Naive thymus-derived CD4-positive, alpha-beta T cell (primary cell): ENCODE measurements at regions not wholly inside any gene's neighbourhood (a gene's known extent, or its start where the extent isn't known, plus 50 kb on each side); places are given as distances from the start of the nearest gene placed in this dataset.

ENCODE experiments used
- ATAC-seq: fragments of 150-1000 bp; cut with Tn5 transposase; 2 replicates; pipeline ENCODE4 v1.10.0; 2021; ENCODE audit warnings: mild to moderate bottlenecking, moderate library complexity
- CTCF ChIA-PET: fragments of 350-600 bp; sonication (Branson Sonifier 250); formaldehyde crosslinking; loops from one replicate; lab custom pipeline; 2021; ENCODE audit warnings: antibody characterized with exemption; lab: Charles Lee
- POLR2A ChIA-PET: fragments of 350-600 bp; sonication (Branson Sonifier 250); formaldehyde crosslinking; loops from one replicate; lab custom pipeline; 2021; ENCODE audit warnings: antibody characterized with exemption, inconsistent platforms; lab: Charles Lee
- DNase-seq, 9 donors: peaks; one replicate each; pipeline versions ENCODE4 v3.0.0 to v3.0.0-alpha.2; 2020 to 2022; ENCODE audit warnings: mixed read lengths in 1 of 9
- H3K27ac ChIP-seq: one replicate; pipeline ENCODE4 v1.7.0; 2013; ENCODE audit warnings: mild to moderate bottlenecking, low read depth, low read length, moderate library complexity
- H3K27me3 ChIP-seq, 2 donors: one replicate each; pipeline ENCODE4 v1.7.0; 2013; ENCODE audit warnings: low read length in 2 of 2, mild to moderate bottlenecking in 2 of 2, moderate library complexity in 2 of 2; ENCODE audit not compliant: control insufficient read depth in 2 of 2, insufficient read depth in 2 of 2
- H3K36me3 ChIP-seq, 3 experiments: 1 replicate in 2 of 3; 2 replicates in 1 of 3; pipeline ENCODE4 v1.7.0; 2013; ENCODE audit warnings: low read length in 3 of 3, mild to moderate bottlenecking in 3 of 3, moderate library complexity in 1 of 3; ENCODE audit not compliant: insufficient read depth in 3 of 3, control insufficient read depth in 2 of 3
- H3K4me1 ChIP-seq, 2 donors: one replicate each; pipeline ENCODE4 v1.7.0; 2013; ENCODE audit warnings: low read length in 2 of 2, mild to moderate bottlenecking in 2 of 2, moderate library complexity in 1 of 2; ENCODE audit not compliant: control insufficient read depth in 2 of 2, insufficient read depth in 2 of 2
- H3K4me3 ChIP-seq: 2 replicates; pipeline ENCODE4 v1.7.0; 2013; ENCODE audit warnings: mild to moderate bottlenecking, low read length
- H3K9me3 ChIP-seq, 3 experiments: 1 replicate in 2 of 3; 2 replicates in 1 of 3; pipeline ENCODE4 v1.7.0; 2013; ENCODE audit warnings: low read length in 3 of 3; ENCODE audit not compliant: control insufficient read depth in 2 of 3
- H3K27ac Mint-ChIP-seq, 9 donors: one replicate each; pipeline ENCODE4 v1.8.0; 2020 to 2022; ENCODE audit warnings: mixed read lengths in 9 of 9, mild to moderate bottlenecking in 8 of 9, moderate library complexity in 5 of 9, inconsistent platforms in 2 of 9
- H3K27me3 Mint-ChIP-seq, 5 donors: one replicate each; pipeline ENCODE4 v1.8.0; 2021 to 2022; ENCODE audit warnings: mixed read lengths in 5 of 5, mild to moderate bottlenecking in 1 of 5
- H3K36me3 Mint-ChIP-seq, 5 donors: one replicate each; pipeline ENCODE4 v1.8.0; 2020 to 2022; ENCODE audit warnings: mixed read lengths in 5 of 5, mild to moderate bottlenecking in 3 of 5, inconsistent platforms in 1 of 5
- H3K4me1 Mint-ChIP-seq, 7 donors: one replicate each; pipeline ENCODE4 v1.8.0; 2020 to 2022; ENCODE audit warnings: mixed read lengths in 7 of 7, mild to moderate bottlenecking in 3 of 7, inconsistent platforms in 1 of 7
- H3K4me3 Mint-ChIP-seq, 10 donors: one replicate each; pipeline ENCODE4 v1.8.0; 2020 to 2022; ENCODE audit warnings: mild to moderate bottlenecking in 10 of 10, mixed read lengths in 10 of 10, moderate library complexity in 6 of 10, inconsistent platforms in 2 of 10
- H3K9me3 Mint-ChIP-seq, 11 donors: one replicate each; pipeline ENCODE4 v1.8.0; 2020 to 2022; ENCODE audit warnings: mixed read lengths in 11 of 11, mild to moderate bottlenecking in 4 of 11, inconsistent platforms in 1 of 11, moderate library complexity in 1 of 11
- intact Hi-C, 2 donors: fragments of 100-400 bp; cut with micrococcal nuclease; formaldehyde crosslinking; loops; one replicate each; pipeline ENCODE4 v1.15.1; 2023

DNA sequence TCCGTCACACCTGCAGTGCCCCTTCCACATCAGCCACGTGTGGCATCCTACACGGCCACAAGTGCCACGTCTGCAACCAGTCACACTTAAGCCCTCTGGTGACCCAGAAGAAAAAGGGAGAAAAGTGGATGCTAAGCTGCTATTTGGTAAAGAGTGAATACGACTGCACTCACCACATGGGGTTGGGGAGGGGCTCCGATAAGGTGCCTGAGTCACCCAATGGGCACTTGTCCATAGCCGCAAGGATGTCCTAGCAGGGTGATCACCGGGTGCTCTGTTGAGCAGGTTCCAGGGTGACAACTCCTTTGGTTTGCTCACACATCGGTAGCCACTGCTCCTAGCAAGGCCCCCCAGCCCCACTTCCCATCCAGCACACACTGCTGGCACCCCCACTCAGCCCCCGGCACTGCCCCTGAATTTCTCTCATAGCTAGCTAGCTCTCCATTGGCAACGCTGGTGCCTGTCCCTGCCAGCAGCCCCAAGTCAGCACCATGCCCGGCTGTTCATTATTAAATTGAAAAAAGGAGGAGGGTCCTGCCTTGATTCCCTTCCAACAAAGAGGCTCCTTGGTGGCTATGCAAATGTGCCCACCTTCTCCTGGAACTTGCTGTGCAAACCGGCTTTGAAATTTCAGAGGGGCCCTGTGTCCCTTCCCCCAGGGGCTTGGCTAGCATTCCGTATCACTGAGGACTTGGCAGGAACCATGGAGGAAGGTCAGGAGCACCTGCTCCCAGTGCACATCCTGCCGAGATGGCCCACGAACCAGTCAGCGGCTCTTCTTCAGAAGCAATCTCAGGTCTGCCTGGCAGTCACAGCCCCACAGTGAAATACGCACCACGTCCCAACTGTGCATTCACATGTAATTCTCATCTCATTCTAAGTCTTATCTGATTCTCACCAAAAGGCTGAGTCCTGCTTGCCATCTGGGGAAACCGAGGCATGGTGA, 227.7 kb upstream of the DIO3 start:
- Mint-ChIP-seq H3K4me1 (no peaks in the 10 kb centered on the region), H3K9me3 (peaks cover 0 to 1% (median 0%) of the 10 kb centered on the region in 11 donors), H3K4me3 (no peak overlapping the region), H3K27me3 (peaks cover 4 to 44% (median 33%) of the 10 kb centered on the region in 5 donors), H3K27ac (no peak overlapping the region), H3K36me3 (no peaks in the 10 kb centered on the region)
- H3K36me3 ChIP-seq: no peaks in the 10 kb centered on the region
- POLR2A ChIA-PET: no interaction called here
- no peaks in the 10 kb centered on the region for H3K4me1 ChIP-seq
- H3K9me3 ChIP-seq: no peaks in the 10 kb centered on the region
- H3K4me3 ChIP-seq: no peak overlapping the region
- no peaks in the 10 kb centered on the region for H3K27me3 ChIP-seq
- no peak overlapping the region for H3K27ac ChIP-seq
- no peak for ATAC-seq
- CTCF ChIA-PET: no interaction called here
- no peak for DNase-seq
- intact Hi-C loops: no loop called here

DNA sequence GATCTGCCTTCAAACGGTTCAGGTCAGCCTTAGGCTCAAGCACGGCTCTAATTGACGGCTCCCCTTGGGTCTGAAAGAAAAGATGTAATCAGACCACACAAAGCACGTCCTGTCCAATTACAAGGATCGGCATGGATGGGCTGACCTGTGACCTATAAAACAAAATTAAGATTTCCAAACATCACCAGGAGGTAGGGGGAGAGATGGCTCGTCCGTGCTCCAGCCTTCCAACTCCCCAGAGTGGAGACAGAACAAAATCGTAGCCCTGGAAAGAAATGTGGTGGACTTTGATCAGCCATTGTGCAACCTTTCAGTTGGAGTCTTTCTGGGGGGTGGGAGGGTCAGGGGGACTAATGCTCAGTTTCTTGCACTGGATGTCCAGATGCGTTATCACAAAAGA, 226.6 kb upstream of the DIO3 start:
- DNase-seq (no peak), ATAC-seq (no peak)
- peaks cover 3 to 51% (median 34%) of the 10 kb centered on the region in 5 donors for H3K27me3 Mint-ChIP-seq
- CTCF ChIA-PET: no interaction called here
- Histone ChIP-seq H3K27ac (no peak overlapping the region), H3K4me3 (no peak overlapping the region), H3K27me3 (no peaks in the 10 kb centered on the region), H3K9me3 (no peaks in the 10 kb centered on the region), H3K4me1 (no peaks in the 10 kb centered on the region), H3K36me3 (no peaks in the 10 kb centered on the region)
- H3K4me3 Mint-ChIP-seq: no peak overlapping the region
- no peaks in the 10 kb centered on the region for H3K4me1 Mint-ChIP-seq
- H3K36me3 Mint-ChIP-seq: no peaks in the 10 kb centered on the region
- intact Hi-C loops: no loop called here
- H3K27ac Mint-ChIP-seq: no peak overlapping the region
- POLR2A ChIA-PET: no interaction called here
- no peaks in the 10 kb centered on the region for H3K9me3 Mint-ChIP-seq

DNA sequence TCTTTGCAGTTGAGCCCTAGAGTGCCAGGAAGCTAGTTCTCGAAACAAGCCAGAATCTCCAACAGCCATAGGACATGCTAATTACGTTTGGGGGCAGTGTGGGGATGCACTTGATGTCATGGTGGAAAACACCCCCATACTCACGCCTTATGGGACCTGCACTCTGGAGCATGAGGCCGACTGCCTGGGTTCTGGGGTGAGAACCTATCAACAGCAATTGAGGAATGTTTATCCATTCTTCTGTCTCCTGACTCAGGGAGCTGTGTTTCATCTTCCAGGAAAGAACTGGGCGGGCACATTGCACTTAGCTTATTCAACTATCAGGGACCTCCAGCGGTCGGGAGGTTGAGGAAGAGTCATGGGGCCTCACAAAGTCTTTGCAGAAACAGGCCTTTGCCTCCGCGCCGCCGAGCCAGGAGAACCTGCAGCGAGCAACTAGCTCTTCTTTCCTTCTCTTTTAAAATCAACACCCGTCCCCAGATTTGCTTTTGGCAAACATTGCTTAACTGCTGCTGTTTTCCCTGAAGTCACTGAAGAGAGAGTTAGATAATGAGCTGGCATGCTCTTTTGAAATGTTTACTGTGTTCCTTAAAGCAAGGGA, 226.1 kb upstream of the DIO3 start:
- Mint-ChIP-seq H3K9me3 (no peaks in the 10 kb centered on the region), H3K27ac (no peak overlapping the region), H3K4me1 (no peaks in the 10 kb centered on the region), H3K4me3 (no peak overlapping the region), H3K27me3 (peaks cover 3 to 51% (median 37%) of the 10 kb centered on the region in 5 donors), H3K36me3 (no peaks in the 10 kb centered on the region)
- ATAC-seq (no peak), DNase-seq (no peak)
- Histone ChIP-seq H3K27me3 (no peaks in the 10 kb centered on the region), H3K4me1 (no peaks in the 10 kb centered on the region), H3K27ac (no peak overlapping the region), H3K9me3 (no peaks in the 10 kb centered on the region), H3K4me3 (no peak overlapping the region), H3K36me3 (no peaks in the 10 kb centered on the region)
- intact Hi-C loops: no loop called here
- CTCF ChIA-PET: no interaction called here
- POLR2A ChIA-PET: interaction anchor here (0.6 kb wide), 1 partner anchor 82 kb away, joined by 3 read pairs; no protein-coding TSS in a partner anchor

DNA sequence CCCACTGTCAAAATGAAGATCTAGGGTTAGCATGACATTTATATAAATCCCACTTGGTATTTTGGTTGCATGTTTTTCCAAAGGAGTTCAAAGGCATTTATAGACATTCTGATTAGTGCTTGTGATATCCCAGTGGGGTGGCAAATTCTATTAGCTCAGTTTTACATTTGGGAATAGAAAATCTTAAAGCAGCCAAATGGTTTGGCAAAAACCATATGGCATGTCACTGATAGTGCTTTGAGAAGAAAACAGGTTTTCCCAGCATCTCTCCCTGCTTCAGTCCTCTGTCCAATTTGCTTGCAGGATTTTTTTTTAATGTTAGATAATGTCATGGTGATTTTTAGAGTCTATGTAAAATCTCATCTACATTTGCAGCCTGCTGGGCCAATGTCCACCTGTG, 225.1 kb upstream of the DIO3 start:
- H3K27me3 Mint-ChIP-seq: peaks cover 5 to 55% (median 47%) of the 10 kb centered on the region in 5 donors
- intact Hi-C loops: no loop called here
- Histone ChIP-seq H3K36me3 (no peaks in the 10 kb centered on the region), H3K4me3 (no peak overlapping the region), H3K9me3 (no peaks in the 10 kb centered on the region), H3K27me3 (no peaks in the 10 kb centered on the region), H3K27ac (no peak overlapping the region), H3K4me1 (no peaks in the 10 kb centered on the region)
- H3K36me3 Mint-ChIP-seq: no peaks in the 10 kb centered on the region
- ChIA-PET POLR2A (no interaction called here), CTCF (no interaction called here)
- DNase-seq (no peak), ATAC-seq (no peak)
- H3K27ac Mint-ChIP-seq: no peak overlapping the region
- H3K9me3 Mint-ChIP-seq: no peaks in the 10 kb centered on the region
- H3K4me3 Mint-ChIP-seq: no peak overlapping the region
- no peaks in the 10 kb centered on the region for H3K4me1 Mint-ChIP-seq

DNA sequence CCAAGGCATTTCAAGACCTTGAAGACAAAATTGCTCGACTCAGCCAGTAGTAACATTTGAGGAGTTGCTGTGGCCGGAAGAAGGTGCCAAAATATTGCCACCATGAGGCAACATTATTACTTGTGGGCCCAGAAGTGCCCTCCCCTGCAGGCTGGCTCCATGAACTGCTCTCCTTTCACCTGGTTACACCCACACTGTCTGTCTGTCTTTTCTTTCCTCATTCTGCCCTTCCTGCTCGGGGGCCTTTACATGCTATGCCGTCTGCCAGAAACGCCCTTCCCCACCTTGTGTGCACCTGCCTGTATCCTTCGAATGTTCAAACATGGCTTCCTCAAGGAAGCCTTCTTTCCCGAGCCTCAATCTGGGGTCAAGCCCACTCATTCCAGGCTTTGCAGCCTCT, 224.2 kb upstream of the DIO3 start:
- peaks cover 10 to 56% (median 50%) of the 10 kb centered on the region in 5 donors for H3K27me3 Mint-ChIP-seq
- no peak overlapping the region for H3K27ac ChIP-seq
- H3K36me3 ChIP-seq: no peaks in the 10 kb centered on the region
- peaks cover 0 to 4% (median 0%) of the 10 kb centered on the region in 3 experiments for H3K9me3 ChIP-seq
- H3K27me3 ChIP-seq: no peaks in the 10 kb centered on the region
- H3K4me1 Mint-ChIP-seq: no peaks in the 10 kb centered on the region
- H3K27ac Mint-ChIP-seq: no peak overlapping the region
- CTCF ChIA-PET: no interaction called here
- intact Hi-C loops: no loop called here
- no peak overlapping the region for H3K4me3 Mint-ChIP-seq
- no peaks in the 10 kb centered on the region for H3K4me1 ChIP-seq
- no peak overlapping the region for H3K4me3 ChIP-seq
- ATAC-seq (no peak), DNase-seq (no peak)
- H3K9me3 Mint-ChIP-seq: peaks cover 0 to 3% (median 0%) of the 10 kb centered on the region in 11 donors
- POLR2A ChIA-PET: no interaction called here
- no peaks in the 10 kb centered on the region for H3K36me3 Mint-ChIP-seq

DNA sequence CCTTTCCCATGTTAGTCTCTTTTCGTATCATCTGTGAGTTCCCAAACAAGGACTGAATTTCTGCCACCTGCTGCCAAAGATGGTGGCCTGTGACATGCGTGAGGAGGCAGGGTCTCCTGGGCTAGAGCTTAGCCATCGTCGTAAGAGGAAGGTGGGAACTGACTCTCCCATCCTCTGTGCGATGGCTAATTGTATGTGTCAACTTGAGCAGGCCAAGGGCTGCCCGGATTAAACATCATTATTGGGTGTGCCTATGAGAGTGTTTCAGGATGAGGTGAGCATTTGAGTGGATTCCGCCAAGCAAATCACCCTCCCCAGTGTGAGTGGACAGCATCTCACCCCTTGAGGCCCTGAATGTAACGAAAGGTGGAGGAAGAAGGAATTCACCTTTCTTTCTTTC, 220.7 kb upstream of the DIO3 start:
- Histone ChIP-seq H3K9me3 (peaks cover 0 to 4% (median 0%) of the 10 kb centered on the region in 3 experiments), H3K27ac (no peak overlapping the region), H3K4me3 (no peak overlapping the region), H3K36me3 (no peaks in the 10 kb centered on the region), H3K27me3 (no peaks in the 10 kb centered on the region), H3K4me1 (no peaks in the 10 kb centered on the region)
- CTCF ChIA-PET: no interaction called here
- DNase-seq (no peak), ATAC-seq (no peak)
- Mint-ChIP-seq H3K36me3 (no peaks in the 10 kb centered on the region), H3K4me3 (no peak overlapping the region), H3K4me1 (no peaks in the 10 kb centered on the region), H3K27me3 (peaks cover 28 to 64% (median 53%) of the 10 kb centered on the region in 5 donors), H3K27ac (no peak overlapping the region), H3K9me3 (peaks cover 0 to 9% (median 0%) of the 10 kb centered on the region in 11 donors)
- intact Hi-C loops: no loop called here
- POLR2A ChIA-PET: no interaction called here
